Neural progenitor cell (in vitro differentiated cells): ENCODE measurements at regions not wholly inside any gene's neighbourhood (a gene's known extent, or its start where the extent isn't known, plus 50 kb on each side); places are given as distances from the start of the nearest gene placed in this dataset.
A peak's percentile ranks its signal among the peaks of the same experiment; 100 is the strongest.

ENCODE experiments used
- DNase-seq: peaks from one replicate; pipeline ENCODE4 v3.0.0-alpha.2; 2016; ENCODE audit warnings: low spot score
- H2AFZ ChIP-seq: fragments of 200-600 bp; sonication (generic); replicated peaks from 2 replicates; pipeline ENCODE4 v1.6.1; 2016; ENCODE audit warnings: antibody characterized with exemption
- H3F3A ChIP-seq: fragments of 200-600 bp; sonication (generic); 2 replicates; pipeline ENCODE4 v1.6.1; 2016; ENCODE audit warnings: antibody characterized with exemption, low read depth
- H3K27ac ChIP-seq: fragments of 200-600 bp; sonication (generic); 2 replicates; pipeline ENCODE4 v1.5.1; 2016; ENCODE audit warnings: mild to moderate bottlenecking
- H3K27me3 ChIP-seq: fragments of 200-600 bp; sonication (generic); 2 replicates; pipeline ENCODE4 v1.6.1; 2016; ENCODE audit warnings: mild to moderate bottlenecking, moderate library complexity
- H3K36me3 ChIP-seq: fragments of 200-600 bp; sonication (generic); 2 replicates; pipeline ENCODE4 v1.5.1; 2016
- H3K4me1 ChIP-seq: fragments of 200-600 bp; sonication (generic); 2 replicates; pipeline ENCODE4 v1.6.1; 2016; ENCODE audit warnings: mixed run types
- H3K4me2 ChIP-seq: fragments of 200-600 bp; sonication (generic); 2 replicates; pipeline ENCODE4 v1.6.1; 2016
- H3K4me3 ChIP-seq: fragments of 200-600 bp; sonication (generic); 2 replicates; pipeline ENCODE4 v1.5.1; 2016
- H3K79me2 ChIP-seq: fragments of 200-600 bp; sonication (generic); 2 replicates; pipeline ENCODE4 v1.6.1; 2016; ENCODE audit warnings: low read depth
- H3K9ac ChIP-seq: fragments of 200-600 bp; sonication (generic); 2 replicates; pipeline ENCODE4 v1.6.1; 2016
- H3K9me3 ChIP-seq: fragments of 200-600 bp; sonication (generic); 2 replicates; pipeline ENCODE4 v1.5.1; 2016; ENCODE audit warnings: low read depth
- H4K20me1 ChIP-seq: fragments of 200-600 bp; sonication (generic); 2 replicates; pipeline ENCODE4 v1.6.1; 2016; ENCODE audit warnings: low read depth
- H3K27ac Mint-ChIP-seq: 3 replicates; pipeline ENCODE4 v1.8.0; 2021; ENCODE audit warnings: mixed read lengths
- H3K27me3 Mint-ChIP-seq: 2 replicates; pipeline ENCODE4 v1.8.0; 2022; ENCODE audit warnings: low read depth, mild to moderate bottlenecking, inconsistent platforms, moderate library complexity, mixed read lengths; ENCODE audit not compliant: insufficient read depth
- H3K36me3 Mint-ChIP-seq: 3 replicates; pipeline ENCODE4 v1.8.0; 2021; ENCODE audit warnings: mixed read lengths
- H3K4me1 Mint-ChIP-seq: 3 replicates; pipeline ENCODE4 v1.8.0; 2021; ENCODE audit warnings: mixed read lengths
- H3K4me3 Mint-ChIP-seq: 3 replicates; pipeline ENCODE4 v1.8.0; 2021; ENCODE audit warnings: mild to moderate bottlenecking, moderate library complexity, mixed read lengths
- H3K9me3 Mint-ChIP-seq: 3 replicates; pipeline ENCODE4 v1.8.0; 2020; ENCODE audit warnings: mixed read lengths
- CTCF ChIP-seq: fragments of 200-600 bp; sonication (generic); IDR thresholded peaks from 2 replicates; pipeline ENCODE4 v1.5.1; 2017; ENCODE audit warnings: antibody characterized with exemption, mild to moderate bottlenecking
- EZH2 ChIP-seq: fragments of 200-600 bp; sonication (generic); IDR thresholded peaks from 2 replicates; pipeline ENCODE4 v1.6.1; 2017; ENCODE audit warnings: antibody characterized with exemption, mild to moderate bottlenecking, moderate library complexity
- EZH2phosphoT487 ChIP-seq: fragments of 200-600 bp; sonication (generic); IDR thresholded peaks from 2 replicates; pipeline ENCODE4 v1.6.1; 2017; ENCODE audit warnings: antibody characterized with exemption

GRCh38 chr10:21030091-21030490 lies 133.0 kb upstream of the NEBL start:
- no peak overlapping the region for H3K9ac ChIP-seq
- no peaks in the 10 kb centered on the region for H3K27me3 ChIP-seq
- no peak overlapping the region for H2AFZ ChIP-seq
- no peaks in the 10 kb centered on the region for H4K20me1 ChIP-seq
- peaks cover 20% of the 10 kb centered on the region for H3K36me3 Mint-ChIP-seq
- no peaks in the 10 kb centered on the region for H3K27me3 Mint-ChIP-seq
- no peaks in the 10 kb centered on the region for H3F3A ChIP-seq
- no peak overlapping the region for H3K27ac ChIP-seq
- DNase-seq = no peak
- no peak overlapping the region for H3K27ac Mint-ChIP-seq
- H3K4me3 Mint-ChIP-seq = no peak overlapping the region
- H3K79me2 ChIP-seq = peaks cover 43% of the 10 kb centered on the region
- H3K4me3 ChIP-seq = no peak overlapping the region
- no peaks in the 10 kb centered on the region for H3K4me1 Mint-ChIP-seq
- TF ChIP-seq EZH2 (no peak), EZH2phosphoT487 (no peak), CTCF (no peak)
- no peaks in the 10 kb centered on the region for H3K36me3 ChIP-seq
- H3K4me2 ChIP-seq = no peak overlapping the region
- no peaks in the 10 kb centered on the region for H3K9me3 ChIP-seq
- peaks cover 22% of the 10 kb centered on the region for H3K9me3 Mint-ChIP-seq
- peaks cover 7% of the 10 kb centered on the region for H3K4me1 ChIP-seq

GRCh38 chr10:21022821-21023220 lies 125.7 kb upstream of the NEBL start:
- H3K4me1 Mint-ChIP-seq = peaks cover 3% of the 10 kb centered on the region
- DNase-seq = no peak
- no peaks in the 10 kb centered on the region for H3K27me3 Mint-ChIP-seq

DNA sequence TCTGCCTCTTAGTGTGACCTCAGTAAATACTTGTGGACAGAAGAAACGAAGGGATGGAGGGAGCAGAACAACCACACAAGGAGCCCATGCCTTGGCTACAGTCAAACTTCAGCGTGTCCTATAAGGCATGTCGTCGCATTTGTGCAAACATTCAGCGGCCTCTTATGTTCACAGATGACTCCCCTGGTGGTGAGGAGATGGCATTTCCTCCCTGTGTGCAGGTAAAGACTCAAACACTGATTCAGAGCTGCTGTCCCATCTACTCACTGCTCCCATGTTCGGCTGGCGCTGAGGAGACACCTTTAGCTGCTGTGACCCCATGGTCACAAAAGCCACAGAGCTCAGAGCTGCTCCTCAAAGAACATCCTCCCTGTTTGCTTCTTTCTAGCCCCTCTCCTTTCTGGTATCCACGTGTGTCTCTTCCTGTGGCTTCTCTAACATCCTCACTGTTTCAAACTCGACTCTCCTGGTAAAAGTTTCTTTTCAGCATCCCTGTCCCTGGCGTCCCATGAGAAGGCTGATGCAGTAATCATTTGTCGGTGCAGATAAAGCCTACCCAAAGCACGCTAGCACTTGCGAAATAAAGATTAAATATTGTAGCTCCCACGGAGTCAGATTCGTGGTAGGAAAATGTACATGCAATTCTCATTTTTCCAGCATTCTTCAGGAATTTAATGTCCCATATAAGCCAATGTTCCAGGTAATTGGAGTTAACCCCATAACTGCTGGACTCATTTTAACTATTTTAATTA lies 124.9 kb upstream of the NEBL start:
- Mint-ChIP-seq H3K36me3 (peaks cover 24% of the 10 kb centered on the region), H3K27me3 (peaks cover under 1% of the 10 kb centered on the region), H3K27ac (no peak overlapping the region), H3K4me3 (no peak overlapping the region), H3K9me3 (no peaks in the 10 kb centered on the region), H3K4me1 (peaks cover 3% of the 10 kb centered on the region)
- Histone ChIP-seq H4K20me1 (no peaks in the 10 kb centered on the region), H3K27me3 (no peaks in the 10 kb centered on the region), H3K36me3 (no peaks in the 10 kb centered on the region), H2AFZ (no peak overlapping the region), H3K4me1 (peaks cover 10% of the 10 kb centered on the region), H3K79me2 (peaks cover 16% of the 10 kb centered on the region), H3F3A (no peaks in the 10 kb centered on the region), H3K9me3 (no peaks in the 10 kb centered on the region), H3K27ac (no peak overlapping the region), H3K9ac (no peak overlapping the region), H3K4me2 (no peak overlapping the region), H3K4me3 (no peak overlapping the region)
- peak; percentile 37 for DNase-seq
- peak; percentile 41 for TF ChIP-seq CTCF
- TF ChIP-seq EZH2 = no peak

More at GRCh38 chr10:21022821-21023220, 125.7 kb upstream of the NEBL start:
- peaks cover 10% of the 10 kb centered on the region for H3K4me1 ChIP-seq
- H3F3A ChIP-seq = no peaks in the 10 kb centered on the region
- peaks cover 18% of the 10 kb centered on the region for H3K79me2 ChIP-seq
- H3K9me3 ChIP-seq = no peaks in the 10 kb centered on the region
- Mint-ChIP-seq H3K9me3 (no peaks in the 10 kb centered on the region), H3K27ac (no peak overlapping the region), H3K36me3 (peaks cover 20% of the 10 kb centered on the region), H3K4me3 (no peak overlapping the region)
- H4K20me1 ChIP-seq = no peaks in the 10 kb centered on the region
- H2AFZ ChIP-seq = no peak overlapping the region
- no peak overlapping the region for H3K27ac ChIP-seq
- H3K27me3 ChIP-seq = no peaks in the 10 kb centered on the region
- H3K4me2 ChIP-seq = no peak overlapping the region
- no peaks in the 10 kb centered on the region for H3K36me3 ChIP-seq
- H3K4me3 ChIP-seq = no peak overlapping the region
- no peak overlapping the region for H3K9ac ChIP-seq
- TF ChIP-seq EZH2phosphoT487 (no peak), EZH2 (no peak), CTCF (no peak)
